ENCODE measurements at regions not wholly inside any gene's neighbourhood (a gene's known extent, or its start where the extent isn't known, plus 50 kb on each side); places are given as distances from the start of the nearest gene placed in this dataset.
A peak's percentile ranks its signal among the peaks of the same experiment; 100 is the strongest.

DNA sequence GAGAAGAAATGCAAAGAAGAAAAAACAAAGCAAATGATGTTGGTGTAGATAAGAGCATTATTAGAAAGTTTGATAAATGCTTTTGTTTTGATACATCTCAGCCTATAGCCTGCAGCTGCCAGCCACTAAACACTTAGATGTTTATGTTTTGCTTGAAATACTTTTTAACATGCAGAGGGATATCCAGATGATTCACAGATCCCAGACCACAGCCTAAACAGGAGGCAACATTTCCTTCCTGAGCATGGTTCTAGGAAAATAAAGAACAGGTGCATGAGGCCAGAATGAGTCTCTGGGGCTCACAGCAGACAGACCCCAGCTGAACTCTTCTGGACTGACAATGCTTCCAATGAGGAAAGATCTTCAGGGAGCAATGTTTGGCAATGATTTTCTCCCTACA is 103.7 kb upstream of the EEA1 start:
- TF ChIP-seq, protein P1, sequence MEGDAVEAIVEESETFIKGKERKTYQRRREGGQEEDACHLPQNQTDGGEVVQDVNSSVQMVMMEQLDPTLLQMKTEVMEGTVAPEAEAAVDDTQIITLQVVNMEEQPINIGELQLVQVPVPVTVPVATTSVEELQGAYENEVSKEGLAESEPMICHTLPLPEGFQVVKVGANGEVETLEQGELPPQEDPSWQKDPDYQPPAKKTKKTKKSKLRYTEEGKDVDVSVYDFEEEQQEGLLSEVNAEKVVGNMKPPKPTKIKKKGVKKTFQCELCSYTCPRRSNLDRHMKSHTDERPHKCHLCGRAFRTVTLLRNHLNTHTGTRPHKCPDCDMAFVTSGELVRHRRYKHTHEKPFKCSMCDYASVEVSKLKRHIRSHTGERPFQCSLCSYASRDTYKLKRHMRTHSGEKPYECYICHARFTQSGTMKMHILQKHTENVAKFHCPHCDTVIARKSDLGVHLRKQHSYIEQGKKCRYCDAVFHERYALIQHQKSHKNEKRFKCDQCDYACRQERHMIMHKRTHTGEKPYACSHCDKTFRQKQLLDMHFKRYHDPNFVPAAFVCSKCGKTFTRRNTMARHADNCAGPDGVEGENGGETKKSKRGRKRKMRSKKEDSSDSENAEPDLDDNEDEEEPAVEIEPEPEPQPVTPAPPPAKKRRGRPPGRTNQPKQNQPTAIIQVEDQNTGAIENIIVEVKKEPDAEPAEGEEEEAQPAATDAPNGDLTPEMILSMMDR (IDR thresholded peaks at IDR 0.05; ENCODE audit: low read depth, low read length, missing control alignments): no peak
- H3K4me3 ChIP-seq (replicated peaks; ENCODE audit: low read depth, low read length): no peak overlapping the region
- peak; percentile 36 for DNase-seq (ENCODE audit: extremely low read depth, low read depth)

DNA sequence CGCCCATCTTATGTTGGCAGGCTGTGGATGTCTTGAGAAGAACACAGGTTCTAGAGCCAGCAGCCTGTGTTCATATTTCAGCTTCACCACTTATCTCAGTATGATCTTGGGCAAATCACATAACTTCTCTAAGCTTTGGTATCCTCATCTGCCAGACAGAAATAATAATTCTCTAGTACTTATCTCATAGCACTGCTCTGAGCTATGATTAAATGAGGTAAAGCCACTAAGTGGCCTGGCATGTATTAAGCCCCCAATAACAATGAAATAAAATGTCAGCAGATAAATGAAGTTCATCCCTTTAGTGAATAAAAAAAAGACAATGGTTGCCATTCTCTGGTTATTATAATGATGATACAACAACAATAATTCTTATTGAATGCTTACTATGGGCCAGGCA is 104.9 kb upstream of the EEA1 start:
- no peak for DNase-seq (ENCODE audit: extremely low read depth, low read depth)
- TF ChIP-seq, protein P1 (IDR thresholded peaks at IDR 0.05; ENCODE audit: low read depth, low read length, missing control alignments): no peak

DNA sequence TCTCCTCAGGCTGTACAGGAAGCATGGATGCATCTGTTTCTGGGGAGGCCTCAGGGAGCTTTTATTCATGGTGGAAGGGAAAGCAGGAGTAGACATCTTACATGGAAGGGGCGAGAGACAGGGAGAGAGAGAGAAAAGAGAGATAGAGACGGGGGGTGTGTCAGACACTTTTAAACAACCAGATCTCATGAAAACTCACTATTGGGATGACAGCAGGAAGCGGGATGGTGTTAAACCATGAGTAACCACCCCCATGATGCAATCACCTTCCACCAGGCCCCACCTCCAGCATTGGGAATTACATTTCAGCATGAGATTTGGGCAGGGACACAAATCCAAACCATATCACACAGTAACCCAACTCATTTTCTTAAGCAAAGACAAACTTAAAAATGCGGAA is 110.0 kb upstream of the EEA1 start:
- DNase-seq (ENCODE audit: extremely low read depth, low read depth): no peak
- no peak overlapping the region for H3K4me3 ChIP-seq (replicated peaks; ENCODE audit: low read depth, low read length)
- TF ChIP-seq, protein P1 (IDR thresholded peaks at IDR 0.05; ENCODE audit: low read depth, low read length, missing control alignments): no peak

More for the DNA sequence above, 104.9 kb upstream of the EEA1 start:
- no peak overlapping the region for H3K4me3 ChIP-seq (replicated peaks; ENCODE audit: low read depth, low read length)

DNA sequence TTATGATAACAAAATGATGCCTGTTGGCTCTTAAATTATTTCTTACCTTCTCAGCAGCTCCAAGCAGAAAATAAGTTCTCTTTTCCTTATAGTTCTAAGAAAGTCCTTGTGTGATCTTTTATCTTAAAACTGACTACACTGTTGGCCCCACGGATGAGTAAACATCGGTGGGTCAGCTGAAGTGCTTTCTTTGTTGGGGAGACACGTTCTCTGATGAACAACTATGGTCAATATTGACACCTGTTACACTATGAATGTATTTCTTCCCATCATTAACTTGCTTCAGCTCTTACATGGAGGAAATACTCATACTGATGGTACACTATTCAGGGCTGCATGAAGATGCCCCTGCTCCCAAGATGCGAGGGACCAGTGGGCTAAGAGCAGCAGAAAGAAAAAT is 110.8 kb upstream of the EEA1 start:
- DNase-seq (ENCODE audit: extremely low read depth, low read depth): no peak
- TF ChIP-seq, protein P1 (IDR thresholded peaks at IDR 0.05; ENCODE audit: low read depth, low read length, missing control alignments): no peak
- no peak overlapping the region for H3K4me3 ChIP-seq (replicated peaks; ENCODE audit: low read depth, low read length)

DNA sequence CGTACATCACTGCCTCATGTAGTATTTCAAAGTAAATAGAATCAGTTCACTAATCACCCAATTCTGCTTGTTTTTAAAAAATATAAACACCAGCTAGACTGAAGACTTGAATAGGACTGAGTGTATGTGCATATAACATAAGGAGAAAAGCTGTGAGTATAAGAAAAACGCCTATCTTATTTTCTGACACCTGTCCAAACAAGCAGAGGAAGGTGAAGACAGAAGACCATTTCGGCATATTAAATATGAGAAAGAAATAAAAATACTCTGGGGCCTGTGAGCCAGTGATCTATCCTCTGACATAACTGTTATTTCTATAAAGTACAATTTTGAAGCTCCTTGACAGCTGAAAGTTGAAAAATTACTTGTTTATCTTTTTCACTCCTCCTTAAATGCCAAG is 111.3 kb upstream of the EEA1 start:
- no peak overlapping the region for H3K4me3 ChIP-seq (replicated peaks; ENCODE audit: low read depth, low read length)
- TF ChIP-seq, protein P1 (IDR thresholded peaks at IDR 0.05; ENCODE audit: low read depth, low read length, missing control alignments): no peak

DNA sequence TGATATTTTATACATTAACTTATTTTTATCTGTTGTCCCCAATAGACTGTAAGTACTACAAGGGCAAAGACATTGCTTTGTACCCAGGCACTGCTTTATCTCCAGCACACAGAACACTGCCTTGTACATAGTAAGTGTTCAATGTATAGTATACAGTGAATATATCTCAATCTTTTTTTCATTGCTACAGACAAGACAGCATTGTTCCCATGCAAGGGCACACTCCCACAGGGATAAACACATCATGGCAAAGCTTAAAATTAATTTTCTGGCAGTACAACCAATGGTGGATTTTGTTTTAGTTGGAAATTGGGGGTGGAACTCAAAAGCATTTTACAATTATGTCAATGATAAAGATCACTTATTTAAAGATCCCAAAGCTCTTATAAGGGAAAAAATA is 112.3 kb upstream of the EEA1 start:
- no peak overlapping the region for H3K4me3 ChIP-seq (replicated peaks; ENCODE audit: low read depth, low read length)
- TF ChIP-seq, protein P1 (IDR thresholded peaks at IDR 0.05; ENCODE audit: low read depth, low read length, missing control alignments): no peak
- DNase-seq (ENCODE audit: extremely low read depth, low read depth): no peak

More for the DNA sequence above, 111.3 kb upstream of the EEA1 start:
- DNase-seq (ENCODE audit: extremely low read depth, low read depth): no peak

DNA sequence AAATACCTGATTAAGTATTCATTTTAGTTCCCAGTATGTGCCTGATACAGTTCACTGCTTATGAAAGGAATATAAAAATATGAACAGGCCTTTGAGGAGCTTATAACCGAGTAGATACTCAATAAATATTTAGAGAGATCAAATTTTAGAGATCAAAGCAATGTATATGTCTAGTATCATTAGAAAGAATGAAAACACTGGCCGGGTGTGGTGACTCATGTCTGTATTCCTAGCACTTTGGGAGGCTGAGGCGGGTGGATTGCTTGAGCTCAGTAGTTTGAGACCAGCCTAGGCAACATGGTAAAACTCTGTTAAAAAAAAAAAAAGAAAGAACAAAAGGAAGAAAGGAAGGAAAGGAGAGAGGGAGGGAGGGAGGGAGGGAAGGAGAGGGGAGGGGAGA is 113.2 kb upstream of the EEA1 start:
- TF ChIP-seq, protein P1 (IDR thresholded peaks at IDR 0.05; ENCODE audit: low read depth, low read length, missing control alignments): no peak
- no peak for DNase-seq (ENCODE audit: extremely low read depth, low read depth)
- H3K4me3 ChIP-seq (replicated peaks; ENCODE audit: low read depth, low read length): no peak overlapping the region

Data from HFF-Myc (cell line).